ENCODE measurements at regions not wholly inside any gene's neighbourhood (a gene's known extent, or its start where the extent isn't known, plus 50 kb on each side); places are given as distances from the start of the nearest gene placed in this dataset.

DNA sequence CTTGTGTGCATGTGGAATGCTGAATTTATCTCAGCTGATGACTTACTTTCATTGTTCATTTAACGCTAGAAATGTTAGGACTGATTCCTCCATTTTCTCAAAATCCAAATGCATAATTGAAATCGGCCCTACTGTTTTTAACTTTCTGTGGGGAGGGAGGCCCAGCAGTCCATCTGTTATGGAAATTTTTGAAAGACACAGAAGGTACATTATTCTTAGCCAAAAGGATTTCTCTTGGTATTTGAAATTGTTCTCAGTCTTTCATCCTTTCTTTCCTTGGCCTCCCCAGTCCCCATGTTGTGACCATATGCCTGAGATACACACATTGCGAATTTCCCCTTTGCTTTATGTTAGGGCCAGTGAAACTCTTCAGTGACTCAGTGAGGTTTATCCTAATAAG lies 549.9 kb downstream of the IRX1 start:
- TF ChIP-seq POLR2AphosphoS5 (IDR thresholded peaks at IDR 0.05): no peak
- TF ChIP-seq, protein P1, sequence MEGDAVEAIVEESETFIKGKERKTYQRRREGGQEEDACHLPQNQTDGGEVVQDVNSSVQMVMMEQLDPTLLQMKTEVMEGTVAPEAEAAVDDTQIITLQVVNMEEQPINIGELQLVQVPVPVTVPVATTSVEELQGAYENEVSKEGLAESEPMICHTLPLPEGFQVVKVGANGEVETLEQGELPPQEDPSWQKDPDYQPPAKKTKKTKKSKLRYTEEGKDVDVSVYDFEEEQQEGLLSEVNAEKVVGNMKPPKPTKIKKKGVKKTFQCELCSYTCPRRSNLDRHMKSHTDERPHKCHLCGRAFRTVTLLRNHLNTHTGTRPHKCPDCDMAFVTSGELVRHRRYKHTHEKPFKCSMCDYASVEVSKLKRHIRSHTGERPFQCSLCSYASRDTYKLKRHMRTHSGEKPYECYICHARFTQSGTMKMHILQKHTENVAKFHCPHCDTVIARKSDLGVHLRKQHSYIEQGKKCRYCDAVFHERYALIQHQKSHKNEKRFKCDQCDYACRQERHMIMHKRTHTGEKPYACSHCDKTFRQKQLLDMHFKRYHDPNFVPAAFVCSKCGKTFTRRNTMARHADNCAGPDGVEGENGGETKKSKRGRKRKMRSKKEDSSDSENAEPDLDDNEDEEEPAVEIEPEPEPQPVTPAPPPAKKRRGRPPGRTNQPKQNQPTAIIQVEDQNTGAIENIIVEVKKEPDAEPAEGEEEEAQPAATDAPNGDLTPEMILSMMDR (IDR thresholded peaks at IDR 0.05): no peak
- TF ChIP-seq EP300 (IDR thresholded peaks at IDR 0.05): no peak
